ENCODE measurements at regions not wholly inside any gene's neighbourhood (a gene's known extent, or its start where the extent isn't known, plus 50 kb on each side); places are given as distances from the start of the nearest gene placed in this dataset.
A peak's percentile ranks its signal among the peaks of the same experiment; 100 is the strongest.

DNA sequence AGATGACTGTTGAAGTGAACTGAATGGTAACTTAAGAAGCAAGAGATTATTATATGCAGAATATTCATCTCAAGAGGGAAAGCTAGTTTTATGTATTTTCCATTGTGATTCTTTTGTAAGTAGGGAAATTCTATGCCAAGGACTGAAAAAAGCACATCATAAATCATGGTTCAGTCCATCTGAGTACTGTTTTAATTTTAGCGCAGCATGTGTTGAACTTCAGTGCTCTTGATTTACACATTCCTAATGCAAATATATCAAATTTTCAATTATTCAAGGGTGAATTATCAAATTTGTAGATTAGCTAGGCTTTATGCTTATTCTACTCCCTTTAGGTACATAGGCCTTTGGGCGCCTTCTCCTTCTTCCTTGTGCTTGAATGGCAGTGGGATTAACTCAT is 50.3 kb upstream of the TCF12 start:
- DNase-seq: peak in 1 of 3 experiments; percentile 31

DNA sequence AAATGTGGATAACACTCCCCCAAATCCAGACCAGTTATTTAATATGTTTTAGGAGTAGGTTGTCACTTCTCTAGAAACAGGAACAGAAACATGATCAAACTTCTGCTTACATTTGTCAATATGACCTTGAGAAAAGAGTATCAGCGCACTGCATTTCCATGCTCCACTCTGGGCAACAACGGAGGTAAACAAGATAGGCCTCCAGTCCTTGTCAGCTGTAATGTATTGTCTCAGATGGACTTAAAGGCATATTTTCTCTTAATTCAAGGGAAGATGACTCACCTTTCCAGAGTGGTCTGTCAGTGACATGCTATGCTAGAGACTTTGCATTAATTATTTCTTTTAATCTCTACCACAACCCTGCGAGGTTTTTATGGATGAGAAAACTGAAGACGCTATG is 51.6 kb upstream of the TCF12 start:
- no peak for DNase-seq

DNA sequence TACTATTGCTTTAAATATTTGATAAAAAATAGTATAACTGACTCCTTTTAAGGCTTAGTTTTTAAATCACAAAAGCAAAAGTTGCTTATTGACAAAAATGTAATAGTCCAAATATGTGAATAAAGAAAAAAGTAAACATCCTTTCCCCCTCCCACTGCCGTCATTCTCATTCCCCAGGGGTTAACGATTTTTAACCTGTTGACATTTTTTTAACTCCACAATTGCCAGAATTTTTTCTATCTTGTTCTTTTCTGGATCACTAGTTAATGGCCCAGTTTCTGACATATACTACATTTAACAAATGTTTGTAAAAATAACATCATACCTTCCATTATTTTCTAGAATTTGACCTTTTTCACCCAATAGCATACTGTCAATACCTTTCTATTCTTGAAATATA is 60.6 kb upstream of the TCF12 start:
- DNase-seq: no peak

DNA sequence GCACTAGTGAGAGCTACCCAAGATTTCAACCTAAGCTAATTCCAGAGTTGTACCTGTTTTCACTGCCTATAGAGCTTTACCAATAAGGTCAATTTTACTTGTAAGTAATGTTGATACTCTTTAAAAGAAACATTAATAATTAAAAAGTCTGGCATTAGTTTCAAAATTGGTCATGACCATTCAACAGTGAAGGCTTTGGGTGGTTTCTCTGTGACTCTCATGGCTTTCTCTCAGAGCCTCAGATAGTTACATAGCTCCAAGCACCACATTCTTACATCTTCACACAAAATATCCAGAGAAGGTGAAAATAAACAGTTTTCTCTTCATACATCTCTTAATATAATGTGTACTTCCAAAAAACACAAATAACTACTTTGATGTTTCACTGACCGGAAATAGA is 61.5 kb upstream of the TCF12 start:
- DNase-seq: no peak

DNA sequence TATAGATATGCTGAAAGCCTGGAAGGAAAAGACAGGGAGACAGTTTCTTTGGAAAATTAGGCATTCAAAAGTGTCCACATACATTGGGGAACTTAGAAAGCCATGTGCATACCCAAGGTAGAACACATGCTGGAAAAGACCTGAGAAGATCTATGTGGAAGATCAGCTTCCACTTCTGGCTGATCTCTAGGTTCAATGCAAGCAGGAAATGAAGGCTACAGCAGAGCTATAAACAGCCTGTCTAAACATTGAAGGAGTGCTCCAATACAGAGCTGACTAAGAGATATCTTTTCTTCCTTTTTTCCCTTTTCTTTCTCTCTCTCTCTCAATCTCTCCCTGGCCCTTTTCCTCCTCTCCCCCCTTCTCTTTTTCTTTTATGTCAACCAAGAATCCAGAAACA is 73.6 kb upstream of the TCF12 start:
- no peak for DNase-seq

DNA sequence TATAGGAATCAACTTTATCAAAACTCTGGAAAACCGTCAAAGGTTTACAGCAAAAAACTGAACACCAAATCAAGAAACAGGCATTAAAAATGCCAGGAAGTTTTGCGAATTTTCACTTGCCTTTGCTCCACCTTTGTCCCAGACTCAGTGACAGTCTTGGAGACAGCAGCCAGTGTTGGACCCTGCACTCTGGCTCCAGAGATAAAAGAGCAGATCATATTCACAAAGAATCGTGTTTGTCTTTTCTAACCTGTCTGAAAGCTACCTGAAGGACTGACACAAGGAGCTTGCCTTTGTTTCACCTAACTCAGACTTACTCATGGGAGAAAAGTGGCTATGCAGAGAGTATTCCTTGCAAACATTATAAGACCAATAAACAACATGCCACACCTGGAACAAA is 74.0 kb upstream of the TCF12 start:
- no peak for DNase-seq

DNA sequence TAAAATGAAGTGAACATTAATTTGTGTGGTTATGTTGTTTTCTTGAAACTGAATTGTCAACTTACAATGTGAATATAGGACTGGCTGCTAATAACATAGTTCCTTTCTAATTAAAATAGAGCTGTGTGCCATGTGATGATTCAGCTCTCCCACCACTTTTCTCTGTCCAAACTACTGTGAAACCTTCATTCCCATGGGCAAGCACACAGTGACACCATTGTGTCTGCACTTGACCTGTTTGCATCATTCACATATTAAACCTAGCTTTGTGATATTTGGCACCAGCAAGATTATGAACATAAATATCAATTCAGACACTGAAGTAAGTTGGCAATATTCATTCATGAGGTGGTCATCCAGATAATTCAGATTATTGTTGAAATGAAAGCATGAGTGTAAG is 78.8 kb upstream of the TCF12 start:
- no peak for DNase-seq

DNA sequence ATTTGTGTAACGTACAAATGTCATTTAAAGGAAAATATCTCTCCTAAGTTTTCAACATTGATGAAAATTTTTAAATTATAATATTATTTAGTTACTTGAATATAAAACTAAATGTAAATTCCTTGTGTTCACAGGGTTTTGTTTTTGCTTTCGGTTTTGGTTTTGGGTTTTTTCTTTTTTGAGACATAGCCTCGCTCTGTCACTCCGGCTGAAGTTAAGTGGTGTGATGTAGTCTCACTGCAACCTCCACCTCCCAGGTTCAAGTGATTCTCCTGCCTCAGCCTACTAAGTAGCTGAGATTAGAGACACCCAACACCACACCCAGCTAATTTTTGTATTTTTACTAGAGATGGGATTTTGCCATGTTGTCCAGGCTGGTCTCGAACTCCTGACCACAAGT is 79.3 kb upstream of the TCF12 start:
- no peak for DNase-seq

DNA sequence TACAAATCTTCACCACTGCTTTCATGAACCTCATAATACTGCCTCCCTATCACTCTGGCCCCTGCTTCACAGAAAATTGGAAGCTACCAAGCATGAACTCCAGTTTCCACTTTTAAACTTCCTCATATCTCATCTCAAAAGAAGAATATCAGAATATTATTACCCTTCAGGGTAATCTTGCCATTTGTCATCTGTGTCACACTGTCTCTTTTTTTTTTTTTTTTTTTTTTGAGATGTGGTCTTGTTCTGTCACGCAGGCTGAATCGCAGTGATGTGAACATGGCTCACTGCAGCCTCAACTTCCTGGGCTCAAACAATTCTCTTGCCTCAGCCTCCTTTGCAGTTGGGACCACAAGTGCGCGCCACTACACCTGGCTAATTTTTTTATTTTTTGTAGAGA is 80.4 kb upstream of the TCF12 start:
- DNase-seq: no peak

DNA sequence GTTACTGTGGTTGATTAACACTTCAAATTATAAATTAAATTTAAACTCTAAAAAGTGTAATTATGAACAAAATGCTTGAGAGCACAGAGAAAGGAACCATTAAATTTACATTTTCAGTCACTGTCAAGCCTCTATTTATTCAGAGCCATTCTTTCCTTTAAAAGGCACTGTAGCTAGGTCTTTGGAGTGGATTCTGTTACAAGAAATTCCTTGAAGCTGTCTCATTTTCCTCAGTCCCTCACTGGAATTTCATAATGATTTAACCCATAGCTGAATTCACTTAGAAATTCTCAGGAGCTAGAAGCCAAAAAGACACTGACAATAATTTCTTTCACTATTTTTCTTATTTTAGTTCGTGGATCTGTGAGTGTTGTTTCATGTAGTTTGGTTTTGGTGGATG is 81.2 kb upstream of the TCF12 start:
- no peak for DNase-seq

DNA sequence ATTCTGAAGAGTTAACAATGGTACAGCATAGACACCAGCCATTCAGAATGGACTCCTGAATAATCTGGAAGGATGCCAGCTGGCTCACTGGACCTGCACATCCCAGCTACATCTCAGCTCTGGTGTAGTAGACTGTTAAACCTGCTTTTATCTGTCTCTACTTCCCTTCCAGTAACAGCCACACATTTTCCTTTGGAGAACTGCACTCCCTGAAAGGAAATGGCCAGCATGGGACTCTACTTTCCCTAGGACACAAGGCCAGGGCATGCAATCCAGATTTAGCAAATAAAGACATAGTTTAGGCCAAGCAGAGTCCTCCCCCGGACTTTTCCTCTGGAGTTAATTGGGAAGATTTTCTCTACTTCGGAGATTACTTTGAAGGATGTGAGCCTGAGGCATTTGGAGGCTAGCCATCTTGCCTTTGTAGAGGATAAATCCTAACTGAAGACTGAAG is 82.7 kb upstream of the TCF12 start:
- peak in 2 of 3 experiments; percentile 12 to 31 for DNase-seq

DNA sequence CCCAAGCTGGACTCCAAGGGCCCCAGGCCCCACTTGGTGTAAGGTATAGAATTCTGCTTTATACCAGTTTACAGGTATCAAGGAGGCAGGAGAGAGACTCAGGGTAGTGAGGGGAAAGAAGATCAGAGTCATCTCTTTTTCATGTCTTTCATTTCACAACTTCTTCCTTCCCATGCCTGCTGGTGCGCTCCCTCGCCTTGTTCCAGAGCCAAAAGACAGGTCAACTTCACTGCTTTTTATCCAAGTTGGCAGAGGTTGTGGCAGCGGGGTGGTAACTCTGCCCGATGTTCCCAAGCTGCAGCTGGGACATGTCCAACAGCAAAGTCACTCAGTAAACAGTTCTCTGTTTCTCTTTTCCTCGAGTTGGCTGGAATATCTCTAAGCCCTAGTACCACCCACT is 86.3 kb upstream of the TCF12 start:
- DNase-seq: no peak

DNA sequence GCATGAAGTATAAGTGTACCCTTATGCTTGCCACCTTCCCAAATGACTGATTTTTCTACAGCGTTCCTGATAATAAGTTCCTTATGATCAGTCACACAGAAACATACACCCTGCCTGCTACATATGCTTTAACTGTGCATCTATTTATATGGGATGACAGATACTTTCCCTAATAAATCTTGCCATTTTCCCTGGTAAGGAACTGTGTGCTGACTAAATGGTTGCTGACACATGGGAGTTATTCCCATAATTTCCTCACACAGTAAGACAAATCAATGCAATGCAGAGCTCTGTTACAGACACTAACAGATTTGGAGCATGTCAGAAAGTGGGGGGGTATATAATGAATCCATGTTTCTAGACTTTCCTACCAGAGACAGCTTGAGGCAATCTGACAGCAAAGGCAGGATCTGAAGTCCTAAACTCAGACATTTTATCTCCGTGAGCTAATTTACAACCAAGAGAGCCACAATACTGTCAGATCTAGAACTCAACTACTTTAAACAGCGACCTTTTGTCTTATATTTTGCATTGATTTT is 86.9 kb upstream of the TCF12 start:
- no peak for DNase-seq

DNA sequence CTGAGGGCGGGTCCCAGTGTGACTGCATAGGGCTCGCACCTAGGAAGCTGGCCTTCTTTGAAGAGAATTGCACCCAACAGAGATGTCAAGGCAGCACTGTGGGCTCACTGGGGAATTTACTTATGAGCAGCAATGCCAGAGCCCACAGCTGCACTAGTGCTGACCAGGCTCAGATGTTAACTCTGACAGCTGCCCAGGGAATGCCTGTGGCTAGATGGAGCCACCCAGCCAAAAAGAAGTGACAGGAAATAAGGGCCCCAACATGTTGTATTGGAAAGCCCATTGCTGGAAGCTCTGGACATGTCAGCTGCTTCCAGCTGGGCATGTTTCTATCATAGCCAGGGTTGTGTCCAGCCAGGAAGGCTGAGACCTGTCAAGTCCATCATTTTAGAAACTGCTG is 90.9 kb upstream of the ZNF280D start:
- DNase-seq: no peak

DNA sequence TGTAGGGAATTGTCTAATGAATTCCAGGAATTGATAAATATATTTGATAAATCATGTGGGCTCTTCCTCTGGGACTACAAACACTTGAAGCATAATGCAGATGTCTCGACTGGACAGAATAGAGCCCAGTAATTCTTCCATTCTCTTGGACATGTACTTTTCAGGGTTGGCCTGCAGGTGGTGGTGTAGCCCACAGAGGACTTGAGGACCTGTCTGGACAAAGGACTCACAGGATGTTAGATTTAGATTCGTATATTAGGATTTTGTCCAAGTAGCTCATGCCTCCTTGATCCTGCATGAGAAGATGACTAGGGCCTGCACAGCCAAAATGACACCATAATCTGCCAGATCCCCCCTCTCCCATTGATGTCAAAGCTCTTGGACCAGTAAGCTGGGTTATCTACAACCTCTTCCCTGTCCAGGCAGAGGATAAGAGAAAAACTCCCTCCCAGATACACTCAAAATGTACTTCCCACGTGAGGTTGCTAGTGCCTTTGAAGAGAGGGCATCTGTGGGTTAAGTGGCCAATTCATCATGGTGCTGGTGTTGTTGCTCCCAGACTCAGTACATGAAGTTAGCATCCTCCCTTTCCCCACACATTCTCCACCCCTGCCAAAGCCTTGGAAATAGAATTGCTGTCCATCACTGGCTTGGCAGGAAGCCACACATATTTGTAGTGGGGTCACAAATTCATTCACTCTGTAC is 88.6 kb upstream of the ZNF280D start:
- peak; percentile 6 to 62 (median 35) for DNase-seq

DNA sequence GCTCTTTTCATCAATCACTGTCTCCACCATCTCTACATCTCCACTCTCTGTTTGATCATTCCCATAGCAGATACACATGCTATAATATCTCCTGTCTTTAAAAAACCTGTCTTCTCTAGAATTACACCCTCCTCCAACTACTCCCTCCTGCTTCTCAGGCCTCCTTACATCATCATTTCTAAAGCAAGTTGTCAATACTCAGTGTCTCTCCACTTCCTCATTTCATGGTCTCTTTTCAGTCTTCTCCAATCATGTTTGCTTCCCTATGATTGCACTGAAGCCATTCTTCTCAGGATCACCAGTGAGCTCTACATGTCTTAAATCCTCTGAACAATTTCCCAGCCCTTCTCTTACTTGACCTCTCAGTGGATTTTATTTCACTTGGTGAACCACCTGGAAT is 87.0 kb upstream of the ZNF280D start:
- DNase-seq: no peak

DNA sequence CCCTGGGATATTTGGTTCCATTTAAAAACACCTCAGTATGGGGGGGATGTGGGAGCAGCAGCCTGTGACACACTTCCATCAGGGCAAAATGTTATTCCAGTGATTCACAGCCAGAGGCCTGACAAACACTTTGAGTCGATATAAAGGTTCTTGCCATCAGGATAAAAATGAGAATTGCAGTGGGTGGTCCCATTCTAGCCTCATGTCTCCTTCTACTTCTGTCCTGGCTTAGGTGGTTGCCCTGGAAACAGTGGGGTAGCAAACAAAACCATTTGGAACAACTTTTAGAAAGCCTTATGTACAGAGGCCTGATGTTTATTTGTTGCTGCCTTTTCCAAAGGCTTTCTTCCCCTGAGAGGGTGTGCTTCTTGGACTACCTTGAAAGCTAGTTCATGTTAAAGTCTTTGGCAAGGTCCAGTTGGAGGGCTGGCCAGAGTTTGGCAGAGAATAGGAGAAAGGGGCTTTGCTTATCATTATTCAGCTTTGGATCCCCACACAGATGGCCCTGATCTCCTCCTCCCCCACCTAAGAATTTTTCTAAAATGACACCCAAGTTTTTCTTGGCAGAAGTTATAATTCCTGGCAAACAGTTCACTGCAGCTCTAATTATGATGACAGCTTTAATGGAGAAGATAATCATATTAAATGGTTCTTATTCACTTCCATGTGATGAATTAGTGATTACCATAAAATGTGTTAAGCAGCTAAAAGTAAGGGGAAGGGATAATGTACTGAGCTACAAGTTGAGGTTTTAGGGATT is 84.2 kb upstream of the ZNF280D start:
- peak in 1 of 3 experiments; percentile 13 for DNase-seq

DNA sequence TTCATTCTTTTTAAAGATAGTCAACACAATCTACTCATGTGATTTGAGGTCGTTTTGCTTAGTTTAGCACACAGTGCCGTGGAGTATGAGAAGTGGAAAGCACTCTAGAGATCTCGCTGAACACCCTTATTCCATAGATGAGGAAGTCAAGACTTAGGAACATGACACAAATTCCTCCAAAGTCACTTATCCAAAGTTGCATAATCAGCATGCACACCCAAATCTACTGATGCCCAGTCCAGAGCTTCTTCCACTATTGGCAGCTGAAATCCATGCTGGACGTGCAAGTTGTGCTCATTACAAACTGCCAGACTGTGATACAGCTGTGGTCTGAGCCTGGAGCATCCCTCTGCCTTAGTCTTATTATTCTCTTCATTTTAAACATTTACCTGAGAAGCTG is 83.5 kb upstream of the ZNF280D start:
- DNase-seq: no peak

DNA sequence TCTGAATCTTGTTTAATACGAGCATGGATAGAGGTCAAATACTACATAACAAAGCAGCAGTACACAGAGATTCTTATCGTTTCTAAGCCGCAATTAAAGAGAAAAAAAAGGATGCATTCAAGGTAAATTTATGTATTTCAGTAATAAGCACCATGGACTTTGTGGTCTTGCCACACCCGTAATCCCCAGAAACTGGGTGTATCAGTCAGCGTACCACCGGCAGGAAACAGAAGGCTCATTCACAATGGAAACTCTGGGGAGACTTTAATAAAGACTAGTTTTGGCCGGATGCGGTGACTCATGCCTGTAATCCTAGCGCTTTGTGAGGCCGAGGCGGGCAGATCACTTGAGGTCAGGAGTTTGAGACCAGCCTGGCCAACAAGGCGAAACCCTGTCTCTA is 81.9 kb upstream of the ZNF280D start:
- no peak for DNase-seq

DNA sequence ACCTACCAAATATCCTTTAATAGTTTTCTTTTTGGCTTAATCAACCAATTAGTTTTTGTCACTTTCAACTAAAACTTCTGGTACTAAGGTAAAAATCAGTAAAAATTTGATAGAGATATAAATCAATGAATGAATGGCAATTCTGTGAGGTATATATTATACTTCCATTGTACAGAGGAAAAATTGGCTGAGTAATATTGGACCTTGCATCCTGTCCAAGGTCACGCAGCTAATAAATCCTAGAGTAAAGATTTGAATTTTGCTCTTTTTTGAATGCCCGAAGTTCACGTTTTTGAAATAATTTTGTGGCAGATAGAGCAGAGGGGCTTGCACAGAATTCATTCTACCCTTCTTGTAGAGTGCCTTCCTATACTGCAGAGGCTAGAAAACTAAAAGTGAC is 81.1 kb upstream of the ZNF280D start:
- DNase-seq: no peak

DNA sequence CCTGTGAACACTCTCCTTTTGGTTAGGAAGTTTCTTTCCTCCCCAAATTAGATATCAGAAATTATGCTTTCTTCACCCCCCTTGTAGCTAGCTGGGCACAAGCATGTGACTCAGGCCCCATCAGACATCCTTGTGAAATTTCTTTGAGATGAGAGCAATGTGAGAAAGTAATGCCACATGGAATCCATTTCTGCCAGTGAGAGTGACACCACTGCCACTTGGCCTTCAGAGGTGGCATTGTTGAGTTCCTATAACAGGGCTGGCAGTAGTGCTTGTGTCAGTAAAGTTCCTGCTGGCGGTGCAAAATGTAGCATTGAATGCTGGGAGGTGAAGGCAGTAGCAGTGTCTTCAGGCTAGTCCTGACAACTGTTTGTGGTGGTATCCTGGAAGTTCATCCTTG is 80.7 kb upstream of the ZNF280D start:
- no peak for DNase-seq

DNA sequence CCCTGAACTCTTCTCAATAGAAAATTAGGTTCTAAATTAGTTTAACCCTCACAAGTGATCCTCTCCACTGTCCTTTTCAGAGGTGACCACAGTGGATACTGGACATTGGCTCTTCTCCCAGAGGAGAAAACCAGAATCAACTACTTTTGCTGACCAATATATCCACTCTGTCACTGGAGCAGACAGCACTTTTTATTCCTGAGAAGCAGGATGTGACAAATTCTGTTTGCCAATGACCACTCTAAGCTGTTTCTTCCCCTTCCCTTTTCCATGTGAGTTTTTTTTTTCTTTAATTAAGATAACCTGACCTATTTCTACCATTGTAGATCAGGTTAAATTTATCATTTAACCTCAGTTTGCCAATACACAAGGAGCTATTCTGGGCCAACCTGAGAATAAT is 79.7 kb upstream of the ZNF280D start:
- no peak for DNase-seq

DNA sequence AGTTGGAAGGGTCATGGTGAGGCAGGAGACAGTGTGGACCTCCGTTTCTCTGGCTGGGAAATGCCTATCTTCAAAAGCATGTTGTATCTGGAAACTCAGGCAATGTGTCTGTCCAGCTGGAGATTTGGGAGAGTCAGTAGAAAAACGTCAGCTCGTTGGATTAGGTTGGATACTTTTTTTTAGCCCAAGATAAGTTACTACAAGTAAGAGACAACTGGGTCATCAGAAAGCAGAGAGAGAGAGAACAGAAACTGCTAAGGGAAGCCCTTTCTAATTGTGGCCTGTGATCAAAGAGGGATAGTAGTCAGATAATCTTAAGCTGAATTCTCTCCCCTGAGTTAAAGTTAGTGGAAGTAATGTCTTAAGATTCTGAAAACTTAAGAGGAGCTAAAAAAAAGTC is 78.9 kb upstream of the ZNF280D start:
- no peak for DNase-seq

DNA sequence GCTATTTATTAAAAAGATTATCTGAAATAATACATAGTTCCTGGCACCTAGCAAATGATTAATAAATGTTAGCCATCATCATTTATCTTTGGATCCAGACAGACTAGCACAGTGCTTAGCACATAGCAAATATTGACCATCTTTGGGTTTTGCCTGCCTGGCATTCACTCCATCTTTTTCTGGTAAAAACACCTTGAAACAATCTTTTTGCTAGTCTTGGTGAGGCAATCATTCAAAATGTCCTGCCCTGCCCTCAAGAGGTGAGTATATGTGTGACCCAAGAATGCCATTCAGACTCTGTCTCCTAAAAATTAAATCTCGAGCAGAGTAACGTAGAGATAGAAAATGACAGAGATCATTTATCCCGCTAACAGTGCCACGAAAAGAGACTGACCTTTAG is 78.3 kb upstream of the ZNF280D start:
- DNase-seq: no peak

DNA sequence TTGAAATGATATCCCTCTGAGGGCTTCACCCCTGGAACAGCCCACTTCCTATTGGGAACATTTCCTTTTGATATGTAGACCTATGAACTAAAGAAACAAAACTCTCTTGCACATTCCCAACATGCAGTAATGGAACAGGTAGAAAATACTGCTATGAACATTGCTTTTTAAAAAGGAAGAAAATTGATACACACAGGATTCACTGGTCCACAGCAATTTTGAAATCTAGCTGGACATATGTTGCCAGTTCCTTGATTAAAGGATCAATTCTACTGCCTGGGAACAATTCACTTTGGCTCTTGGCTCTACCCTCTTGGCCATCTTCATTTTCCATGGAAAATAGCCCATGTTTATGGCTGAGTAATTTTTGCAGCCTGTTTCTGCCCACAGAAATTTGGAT is 74.9 kb upstream of the ZNF280D start:
- no peak for DNase-seq
